ENCODE measurements at regions not wholly inside any gene's neighbourhood (a gene's known extent, or its start where the extent isn't known, plus 50 kb on each side); places are given as distances from the start of the nearest gene placed in this dataset.

GRCh38 chr18:34637094-34637801 is 72.8 kb upstream of the DTNA start:
- H3K9me3 Mint-ChIP-seq: no peaks in the 10 kb centered on the region
- H3K27me3 Mint-ChIP-seq (ENCODE audit: low read depth in 3 of 3): peaks cover 0 to 8% (median 0%) of the 10 kb centered on the region in 3 donors
- no peak overlapping the region for H3K4me3 Mint-ChIP-seq
- no peak for DNase-seq
- H3K27ac Mint-ChIP-seq: no peak overlapping the region
- no peaks in the 10 kb centered on the region for H3K4me1 Mint-ChIP-seq
- no peaks in the 10 kb centered on the region for H3K36me3 Mint-ChIP-seq

- Mint-ChIP-seq H3K36me3 (no peaks in the 10 kb centered on the region), H3K4me1 (no peaks in the 10 kb centered on the region), H3K27ac (no peak overlapping the region), H3K4me3 (no peak overlapping the region), H3K9me3 (no peaks in the 10 kb centered on the region), H3K27me3 (ENCODE audit: low read depth in 3 of 3) (peaks cover 0 to 4% (median 0%) of the 10 kb centered on the region in 3 donors)
- no peak for DNase-seq
Observed at GRCh38 chr18:34639687-34640086, 70.4 kb upstream of the DTNA start.

GRCh38 chr18:34640276-34640675 is 69.8 kb upstream of the DTNA start:
- no peaks in the 10 kb centered on the region for H3K4me1 Mint-ChIP-seq
- H3K27me3 Mint-ChIP-seq (ENCODE audit: low read depth in 3 of 3): peaks cover 0 to 4% (median 0%) of the 10 kb centered on the region in 3 donors
- no peaks in the 10 kb centered on the region for H3K36me3 Mint-ChIP-seq
- no peaks in the 10 kb centered on the region for H3K9me3 Mint-ChIP-seq
- no peak overlapping the region for H3K4me3 Mint-ChIP-seq
- DNase-seq: no peak
- no peak overlapping the region for H3K27ac Mint-ChIP-seq

- H3K27ac Mint-ChIP-seq: no peak overlapping the region
- H3K27me3 Mint-ChIP-seq (ENCODE audit: low read depth in 3 of 3): peaks cover 0 to 6% (median 0%) of the 10 kb centered on the region in 3 donors
- no peak overlapping the region for H3K4me3 Mint-ChIP-seq
- no peaks in the 10 kb centered on the region for H3K4me1 Mint-ChIP-seq
- DNase-seq: no peak
- H3K9me3 Mint-ChIP-seq: no peaks in the 10 kb centered on the region
- H3K36me3 Mint-ChIP-seq: no peaks in the 10 kb centered on the region
Observed at GRCh38 chr18:34643989-34644388, 66.1 kb upstream of the DTNA start.

- Mint-ChIP-seq H3K27me3 (ENCODE audit: low read depth in 3 of 3) (peaks cover 0 to 8% (median 2%) of the 10 kb centered on the region in 3 donors), H3K9me3 (no peaks in the 10 kb centered on the region), H3K4me3 (no peak overlapping the region), H3K4me1 (no peaks in the 10 kb centered on the region), H3K36me3 (no peaks in the 10 kb centered on the region), H3K27ac (no peak overlapping the region)
- no peak for DNase-seq
Observed at GRCh38 chr18:34647251-34647650, 62.8 kb upstream of the DTNA start.

- DNase-seq: no peak
- Mint-ChIP-seq H3K4me3 (no peak overlapping the region), H3K36me3 (no peaks in the 10 kb centered on the region), H3K9me3 (no peaks in the 10 kb centered on the region), H3K27ac (no peak overlapping the region), H3K4me1 (no peaks in the 10 kb centered on the region), H3K27me3 (ENCODE audit: low read depth in 3 of 3) (peaks cover 0 to 12% (median 2%) of the 10 kb centered on the region in 3 donors)
Observed at GRCh38 chr18:34648269-34648985, 61.7 kb upstream of the DTNA start.

- no peaks in the 10 kb centered on the region for H3K9me3 Mint-ChIP-seq
- no peaks in the 10 kb centered on the region for H3K36me3 Mint-ChIP-seq
- no peak for DNase-seq
- peaks cover 0 to 12% (median 2%) of the 10 kb centered on the region in 3 donors for H3K27me3 Mint-ChIP-seq (ENCODE audit: low read depth in 3 of 3)
- no peak overlapping the region for H3K4me3 Mint-ChIP-seq
- no peaks in the 10 kb centered on the region for H3K4me1 Mint-ChIP-seq
- H3K27ac Mint-ChIP-seq: no peak overlapping the region
Observed at GRCh38 chr18:34649080-34649479, 61.0 kb upstream of the DTNA start.

- no peaks in the 10 kb centered on the region for H3K9me3 Mint-ChIP-seq
Observed at GRCh38 chr18:34650121-34650545, 60.0 kb upstream of the DTNA start.

GRCh38 chr18:34651586-34652369 is 58.3 kb upstream of the DTNA start:
- H3K9me3 Mint-ChIP-seq: no peaks in the 10 kb centered on the region
- H3K27ac Mint-ChIP-seq: no peak overlapping the region
- peaks cover 0 to 12% (median 2%) of the 10 kb centered on the region in 3 donors for H3K27me3 Mint-ChIP-seq (ENCODE audit: low read depth in 3 of 3)
- H3K4me1 Mint-ChIP-seq: no peaks in the 10 kb centered on the region
- DNase-seq: no peak
- H3K36me3 Mint-ChIP-seq: no peaks in the 10 kb centered on the region
- H3K4me3 Mint-ChIP-seq: no peak overlapping the region

More at GRCh38 chr18:34650121-34650545, 60.0 kb upstream of the DTNA start:
- H3K27ac Mint-ChIP-seq: no peak overlapping the region
- H3K4me3 Mint-ChIP-seq: no peak overlapping the region
- no peaks in the 10 kb centered on the region for H3K36me3 Mint-ChIP-seq
- H3K4me1 Mint-ChIP-seq: no peaks in the 10 kb centered on the region
- peaks cover 0 to 12% (median 2%) of the 10 kb centered on the region in 3 donors for H3K27me3 Mint-ChIP-seq (ENCODE audit: low read depth in 3 of 3)
- no peak for DNase-seq

GRCh38 chr18:34655131-34655530 is 55.0 kb upstream of the DTNA start:
- H3K9me3 Mint-ChIP-seq: peaks cover 0 to 3% (median 0%) of the 10 kb centered on the region in 6 donors
- no peak overlapping the region for H3K4me3 Mint-ChIP-seq
- H3K4me1 Mint-ChIP-seq: no peaks in the 10 kb centered on the region
- no peaks in the 10 kb centered on the region for H3K36me3 Mint-ChIP-seq
- peaks cover 2 to 8% (median 5%) of the 10 kb centered on the region in 3 donors for H3K27me3 Mint-ChIP-seq (ENCODE audit: low read depth in 3 of 3)
- no peak overlapping the region for H3K27ac Mint-ChIP-seq
- no peak for DNase-seq

- H3K4me1 Mint-ChIP-seq: peaks cover 3 to 6% of the 10 kb centered on the region in 2 donors
- no peak for DNase-seq
- peaks cover 0 to 7% (median 4%) of the 10 kb centered on the region in 3 donors for H3K27me3 Mint-ChIP-seq (ENCODE audit: low read depth in 3 of 3)
- H3K9me3 Mint-ChIP-seq: peaks cover 0 to 3% (median 0%) of the 10 kb centered on the region in 6 donors
- H3K4me3 Mint-ChIP-seq: no peak overlapping the region
- no peak overlapping the region for H3K27ac Mint-ChIP-seq
- no peaks in the 10 kb centered on the region for H3K36me3 Mint-ChIP-seq
Observed at GRCh38 chr18:34657860-34658500, 52.1 kb upstream of the DTNA start.

- Mint-ChIP-seq H3K27me3 (ENCODE audit: low read depth in 3 of 3) (peaks cover 0 to 7% (median 4%) of the 10 kb centered on the region in 3 donors), H3K9me3 (peaks cover 0 to 3% (median 0%) of the 10 kb centered on the region in 6 donors), H3K4me1 (peaks cover 3 to 6% of the 10 kb centered on the region in 2 donors), H3K36me3 (no peaks in the 10 kb centered on the region), H3K4me3 (no peak overlapping the region), H3K27ac (no peak overlapping the region)
- DNase-seq: no peak
Observed at GRCh38 chr18:34659579-34660517, 50.2 kb upstream of the DTNA start.
